Vagina (tissue), 2 donors: ENCODE measurements at regions not wholly inside any gene's neighbourhood (a gene's known extent, or its start where the extent isn't known, plus 50 kb on each side); places are given as distances from the start of the nearest gene placed in this dataset.

Source experiments
- CTCF ChIP-seq, 3 experiments: fragments of 450-650 bp in 2 of 3; fragments of 200-600 bp in 1 of 3; sonication (generic) in 1 of 3; IDR thresholded peaks; one replicate each; pipeline ENCODE4 v1.5.1; 2017 to 2019; ENCODE audit warnings: antibody characterized with exemption in 3 of 3, mild to moderate bottlenecking in 2 of 3, moderate library complexity in 2 of 3
- POLR2AphosphoS5 ChIP-seq, 2 donors: sonication (generic); formaldehyde crosslinking; IDR thresholded peaks; one replicate each; pipeline ENCODE4 v1.9.0; 2017; ENCODE audit warnings: antibody characterized with exemption in 2 of 2, mild to moderate bottlenecking in 2 of 2, low read depth in 1 of 2; ENCODE audit not compliant: insufficient read depth in 1 of 2

- TF ChIP-seq CTCF (IDR thresholded peaks at IDR 0.05) (no peak), POLR2AphosphoS5 (IDR thresholded peaks at IDR 0.05; ENCODE audit: insufficient read depth in 1 of 2, low read depth in 1 of 2) (no peak)
These were observed 134.5 kb upstream of the SMIM23 start for GRCh38 chr5:171651102-171651501.
